PC-3 (cell line): ENCODE measurements at regions not wholly inside any gene's neighbourhood (a gene's known extent, or its start where the extent isn't known, plus 50 kb on each side); places are given as distances from the start of the nearest gene placed in this dataset.

ENCODE experiments used
- ATAC-seq: fragments of 200-7000 bp; cut with Tn5 transposase; 2 replicates; pipeline ENCODE4 v1.9.1; 2020; ENCODE audit warnings: mild to moderate bottlenecking, moderate library complexity
- BruUV-seq: library from RNA; stranded (reverse); fragments of 400-500 nt; replicated peaks from 2 replicates; lab custom pipeline; 2021; lab: Mats Ljungman, UMichigan
- CTCF ChIA-PET: fragments of 300-600 bp; sonication (Branson Sonifier 250); formaldehyde crosslinking; loops from one replicate; lab custom pipeline; 2022; ENCODE audit warnings: antibody characterized with exemption; lab: Charles Lee
- POLR2A ChIA-PET: fragments of 300-600 bp; sonication (Branson Sonifier 250); formaldehyde crosslinking; loops from one replicate; lab custom pipeline; 2022; ENCODE audit warnings: antibody characterized with exemption; ENCODE audit not compliant: unreplicated experiment; lab: Charles Lee
- DNase-seq: peaks from one replicate; pipeline ENCODE4 v3.0.0-alpha.2; 2015
- H2AFZ ChIP-seq: fragments of 300-600 bp; sonication (generic); 2 replicates; pipeline ENCODE4 v1.6.0; 2016; ENCODE audit warnings: antibody characterized with exemption, low read length
- H3F3A ChIP-seq: fragments of 300-600 bp; sonication (generic); one replicate; pipeline ENCODE4 v1.6.0; 2017; ENCODE audit warnings: antibody characterized with exemption, low read length, control low read depth, mild to moderate bottlenecking; ENCODE audit not compliant: unreplicated experiment
- H3K27ac ChIP-seq: fragments of 300-600 bp; sonication (generic); 2 replicates; pipeline ENCODE4 v1.5.1; 2016; ENCODE audit warnings: mild to moderate bottlenecking, low read length
- H3K27me3 ChIP-seq: fragments of 300-600 bp; sonication (generic); 2 replicates; pipeline ENCODE4 v1.6.1; 2016; ENCODE audit warnings: low read length, mixed read lengths
- H3K36me3 ChIP-seq: fragments of 300-600 bp; sonication (generic); 2 replicates; pipeline ENCODE4 v1.6.1; 2016; ENCODE audit warnings: low read depth, mixed run types, low read length, mixed read lengths
- H3K4me1 ChIP-seq: fragments of 300-600 bp; sonication (generic); 2 replicates; pipeline ENCODE4 v1.5.1; 2016; ENCODE audit warnings: low read length; ENCODE audit not compliant: insufficient read depth
- H3K4me2 ChIP-seq: fragments of 300-600 bp; sonication (generic); 2 replicates; pipeline ENCODE4 v1.6.0; 2016; ENCODE audit warnings: low read length
- H3K4me3 ChIP-seq: fragments of 300-600 bp; sonication (generic); 2 replicates; pipeline ENCODE4 v1.5.1; 2016; ENCODE audit warnings: mild to moderate bottlenecking, low read length, mixed read lengths
- H3K79me2 ChIP-seq: fragments of 300-600 bp; sonication (generic); 2 replicates; pipeline ENCODE4 v1.6.1; 2017; ENCODE audit warnings: low read length, mixed read lengths
- H3K9ac ChIP-seq: fragments of 300-600 bp; sonication (generic); 2 replicates; pipeline ENCODE4 v1.6.0; 2016; ENCODE audit warnings: mild to moderate bottlenecking, low read length
- H3K9me2 ChIP-seq: fragments of 300-600 bp; sonication (generic); replicated peaks from 2 replicates; pipeline ENCODE4 v1.6.1; 2016; ENCODE audit warnings: mixed run types, low read length, mixed read lengths
- H3K9me3 ChIP-seq: fragments of 300-600 bp; sonication (generic); 2 replicates; pipeline ENCODE4 v1.6.1; 2016; ENCODE audit warnings: low read length, mixed read lengths
- H4K20me1 ChIP-seq: fragments of 300-600 bp; sonication (generic); 2 replicates; pipeline ENCODE4 v1.6.1; 2016; ENCODE audit warnings: low read length, mixed read lengths
- CTCF ChIP-seq: fragments of 300-600 bp; sonication (generic); conservative IDR thresholded peaks from 2 replicates; pipeline ENCODE4 v1.5.1; 2017; ENCODE audit warnings: antibody characterized with exemption, low read depth, mild to moderate bottlenecking, low read length
- EZH2 ChIP-seq: fragments of 300-600 bp; sonication (generic); IDR thresholded peaks from one replicate; pipeline ENCODE4 v1.6.1; 2017; ENCODE audit warnings: antibody characterized with exemption, mild to moderate bottlenecking, low read length; ENCODE audit not compliant: unreplicated experiment
- EZH2phosphoT487 ChIP-seq: fragments of 300-600 bp; sonication (generic); IDR thresholded peaks from 2 replicates; pipeline ENCODE4 v1.6.1; 2018; ENCODE audit warnings: mild to moderate bottlenecking, antibody characterized with exemption, low read length, borderline replicate concordance
- intact Hi-C: fragments of 100-400 bp; cut with micrococcal nuclease; formaldehyde crosslinking; loops from 2 replicates; pipeline ENCODE4 v1.9.0; 2023

GRCh38 chr21:21762855-21763254, 764.6 kb downstream of the NCAM2 start:
- no peak overlapping the region for H2AFZ ChIP-seq
- H3K36me3 ChIP-seq = no peaks in the 10 kb centered on the region
- no peaks in the 10 kb centered on the region for H3K27me3 ChIP-seq
- ChIA-PET CTCF (no interaction called here), POLR2A (no interaction called here)
- intact Hi-C loops = no loop called here
- DNase-seq = no peak
- H3K4me2 ChIP-seq = no peak overlapping the region
- H3K9me3 ChIP-seq = 0 out of 2 replicates have a peak, but pooled peaks cover 6% of the 10 kb centered on the region
- H3K9ac ChIP-seq = no peak overlapping the region
- H4K20me1 ChIP-seq = no peaks in the 10 kb centered on the region
- no peak overlapping the region for H3K27ac ChIP-seq
- no peaks in the 10 kb centered on the region for H3F3A ChIP-seq
- TF ChIP-seq EZH2phosphoT487 (no peak), CTCF (no peak), EZH2 (no peak)
- H3K4me3 ChIP-seq = no peak overlapping the region
- no peaks in the 10 kb centered on the region for H3K9me2 ChIP-seq
- BruUV-seq = no TSS peak
- H3K79me2 ChIP-seq = no peaks in the 10 kb centered on the region
- ATAC-seq = no peak
- H3K4me1 ChIP-seq = no peaks in the 10 kb centered on the region

- Histone ChIP-seq H3K4me2 (no peak overlapping the region), H4K20me1 (no peaks in the 10 kb centered on the region), H3K36me3 (no peaks in the 10 kb centered on the region), H3K9me2 (no peaks in the 10 kb centered on the region), H3K27me3 (no peaks in the 10 kb centered on the region), H2AFZ (no peak overlapping the region), H3K9me3 (0 out of 2 replicates have a peak, but pooled peaks cover 6% of the 10 kb centered on the region), H3F3A (no peaks in the 10 kb centered on the region), H3K4me1 (no peaks in the 10 kb centered on the region), H3K4me3 (no peak overlapping the region), H3K9ac (no peak overlapping the region), H3K79me2 (no peaks in the 10 kb centered on the region), H3K27ac (no peak overlapping the region)
- BruUV-seq = no TSS peak
- no peak for DNase-seq
- intact Hi-C loops = no loop called here
- ChIA-PET POLR2A (no interaction called here), CTCF (no interaction called here)
- no peak for ATAC-seq
- no peak for TF ChIP-seq CTCF
- TF ChIP-seq EZH2phosphoT487 = no peak
- no peak for TF ChIP-seq EZH2
These were observed 766.1 kb downstream of the NCAM2 start for GRCh38 chr21:21764281-21764680.

- Histone ChIP-seq H3K9ac (no peak overlapping the region), H3K4me2 (no peak overlapping the region), H3K27me3 (no peaks in the 10 kb centered on the region), H2AFZ (no peak overlapping the region), H3K4me1 (no peaks in the 10 kb centered on the region), H3K27ac (no peak overlapping the region), H3K36me3 (no peaks in the 10 kb centered on the region), H4K20me1 (no peaks in the 10 kb centered on the region), H3K9me2 (no peaks in the 10 kb centered on the region), H3K9me3 (0 out of 2 replicates have a peak, but pooled peaks cover 6% of the 10 kb centered on the region), H3K4me3 (no peak overlapping the region), H3K79me2 (no peaks in the 10 kb centered on the region), H3F3A (no peaks in the 10 kb centered on the region)
- TF ChIP-seq EZH2phosphoT487 = no peak
- no peak for TF ChIP-seq CTCF
- no peak for TF ChIP-seq EZH2
- no peak for DNase-seq
- CTCF ChIA-PET = interaction anchor here (0.5 kb wide), 1 partner anchor 78 kb away, joined by 3 read pairs; no protein-coding TSS in a partner anchor
- ATAC-seq = no peak
- BruUV-seq = no TSS peak
- intact Hi-C loops = no loop called here
- POLR2A ChIA-PET = no interaction called here
These were observed 769.1 kb downstream of the NCAM2 start for GRCh38 chr21:21767276-21767675.
